ENCODE measurements at regions not wholly inside any gene's neighbourhood (a gene's known extent, or its start where the extent isn't known, plus 50 kb on each side); places are given as distances from the start of the nearest gene placed in this dataset.
A peak's percentile ranks its signal among the peaks of the same experiment; 100 is the strongest.

GRCh38 chr2:43127208-43127940, 99.0 kb downstream of the ZFP36L2 start:
- Mint-ChIP-seq H3K36me3 (ENCODE audit: low read depth) (no peaks in the 10 kb centered on the region), H3K4me3 (no peak overlapping the region), H3K27me3 (no peaks in the 10 kb centered on the region), H3K9me3 (no peaks in the 10 kb centered on the region), H3K4me1 (ENCODE audit: low read depth) (peaks cover 80% of the 10 kb centered on the region), H3K27ac (no peak overlapping the region)

- Mint-ChIP-seq H3K9me3 (no peaks in the 10 kb centered on the region), H3K27me3 (no peaks in the 10 kb centered on the region), H3K4me1 (ENCODE audit: low read depth) (peaks cover 74% of the 10 kb centered on the region), H3K27ac (no peak overlapping the region), H3K4me3 (no peak overlapping the region), H3K36me3 (ENCODE audit: low read depth) (no peaks in the 10 kb centered on the region)
These were observed 99.6 kb downstream of the ZFP36L2 start for GRCh38 chr2:43126817-43127207.

DNA sequence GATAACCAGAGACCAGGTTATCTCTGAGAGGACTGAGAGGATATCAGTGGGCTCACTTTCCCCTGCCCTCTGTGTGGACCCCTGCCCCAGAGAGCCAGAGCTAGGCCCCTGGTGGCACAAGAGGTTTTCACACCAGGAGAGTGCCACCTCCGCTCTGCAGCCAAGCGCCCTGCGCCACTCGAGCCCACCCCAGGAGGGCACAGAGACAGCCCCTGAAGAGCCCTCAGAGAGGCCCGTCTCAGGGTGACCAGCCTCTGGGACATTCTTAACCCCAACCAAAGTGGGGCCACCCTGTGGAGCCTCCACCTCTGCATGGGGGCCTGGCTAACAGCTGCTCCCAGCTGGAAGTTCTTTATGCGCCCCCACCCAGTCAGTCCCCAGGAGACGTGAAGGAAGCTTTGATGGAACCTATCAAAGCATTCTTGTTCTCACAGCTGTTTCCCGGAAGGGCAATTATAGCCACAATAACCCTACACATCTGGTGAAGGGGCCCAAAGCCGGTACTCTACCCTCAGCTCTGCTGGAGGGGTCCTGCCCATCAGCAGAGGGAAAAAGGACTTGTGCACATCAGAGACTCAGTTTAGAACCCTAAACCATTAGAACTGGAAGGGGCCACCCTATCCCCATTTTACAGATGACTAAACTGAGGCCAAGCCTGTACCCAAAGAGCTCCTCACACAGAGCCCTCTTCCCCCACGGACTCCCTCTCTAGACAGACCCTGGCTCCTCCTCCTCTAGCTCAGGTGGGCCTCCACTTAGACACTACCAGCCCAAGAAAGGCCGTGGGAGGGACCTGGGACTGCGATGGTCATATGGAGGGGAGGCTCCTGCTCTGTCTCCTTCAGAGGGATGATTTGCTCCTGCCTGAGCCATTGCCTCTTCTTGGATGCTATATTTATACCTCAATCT, 101.1 kb downstream of the ZFP36L2 start:
- no peaks in the 10 kb centered on the region for H3K27me3 Mint-ChIP-seq
- no peaks in the 10 kb centered on the region for H3K36me3 Mint-ChIP-seq (ENCODE audit: low read depth)
- no peak overlapping the region for H3K4me3 Mint-ChIP-seq
- no peaks in the 10 kb centered on the region for H3K9me3 Mint-ChIP-seq
- H3K27ac Mint-ChIP-seq: no peak overlapping the region
- H3K4me1 Mint-ChIP-seq (ENCODE audit: low read depth): peaks cover 59% of the 10 kb centered on the region

DNA sequence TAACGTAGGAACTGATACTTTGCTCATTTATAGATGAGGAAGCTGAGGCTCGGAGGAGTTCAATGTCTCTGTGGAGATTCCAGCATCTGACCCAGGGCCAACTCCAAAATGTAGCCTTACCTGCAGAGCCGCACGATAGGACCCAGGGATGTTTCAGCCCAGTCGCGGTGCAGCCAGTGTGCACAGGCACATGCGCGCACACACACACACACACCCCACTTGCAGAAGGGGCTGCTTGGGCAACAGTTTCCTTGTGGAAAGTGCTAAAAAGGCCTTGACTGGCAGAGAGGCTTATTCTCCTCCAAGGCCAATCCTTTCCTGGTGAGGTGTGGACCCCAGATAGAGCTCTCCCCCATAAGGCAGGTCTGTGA, 101.7 kb downstream of the ZFP36L2 start:
- peaks cover 3% of the 10 kb centered on the region for H3K36me3 Mint-ChIP-seq (ENCODE audit: low read depth)
- H3K4me3 Mint-ChIP-seq: no peak overlapping the region
- no peak overlapping the region for H3K27ac Mint-ChIP-seq
- H3K4me1 Mint-ChIP-seq (ENCODE audit: low read depth): peaks cover 53% of the 10 kb centered on the region
- H3K9me3 Mint-ChIP-seq: peaks cover 2% of the 10 kb centered on the region
- H3K27me3 Mint-ChIP-seq: no peaks in the 10 kb centered on the region

GRCh38 chr2:43123981-43124686, 102.3 kb downstream of the ZFP36L2 start:
- Mint-ChIP-seq H3K4me3 (no peak overlapping the region), H3K4me1 (ENCODE audit: low read depth) (peaks cover 47% of the 10 kb centered on the region), H3K9me3 (peaks cover 7% of the 10 kb centered on the region), H3K27ac (peak overlapping the region; percentile 12), H3K36me3 (ENCODE audit: low read depth) (peaks cover 8% of the 10 kb centered on the region), H3K27me3 (no peaks in the 10 kb centered on the region)

GRCh38 chr2:43123486-43123885, 102.9 kb downstream of the ZFP36L2 start:
- Mint-ChIP-seq H3K27me3 (no peaks in the 10 kb centered on the region), H3K27ac (no peak overlapping the region), H3K4me1 (ENCODE audit: low read depth) (peaks cover 41% of the 10 kb centered on the region), H3K4me3 (no peak overlapping the region), H3K36me3 (ENCODE audit: low read depth) (peaks cover 15% of the 10 kb centered on the region), H3K9me3 (peaks cover 14% of the 10 kb centered on the region)

- Mint-ChIP-seq H3K36me3 (ENCODE audit: low read depth) (peaks cover 15% of the 10 kb centered on the region), H3K27me3 (no peaks in the 10 kb centered on the region), H3K9me3 (peaks cover 16% of the 10 kb centered on the region), H3K4me1 (ENCODE audit: low read depth) (peaks cover 36% of the 10 kb centered on the region), H3K4me3 (no peak overlapping the region), H3K27ac (no peak overlapping the region)
These were observed 103.4 kb downstream of the ZFP36L2 start for GRCh38 chr2:43123028-43123427.

- Mint-ChIP-seq H3K4me1 (ENCODE audit: low read depth) (peaks cover 27% of the 10 kb centered on the region), H3K27me3 (no peaks in the 10 kb centered on the region), H3K36me3 (ENCODE audit: low read depth) (peaks cover 15% of the 10 kb centered on the region), H3K4me3 (no peak overlapping the region), H3K27ac (no peak overlapping the region), H3K9me3 (peaks cover 20% of the 10 kb centered on the region)
These were observed 104.7 kb downstream of the ZFP36L2 start for GRCh38 chr2:43121580-43122314.

GRCh38 chr2:43119303-43119702, 107.1 kb downstream of the ZFP36L2 start:
- Mint-ChIP-seq H3K27ac (no peak overlapping the region), H3K4me1 (ENCODE audit: low read depth) (peaks cover 15% of the 10 kb centered on the region), H3K4me3 (no peak overlapping the region), H3K9me3 (peaks cover 20% of the 10 kb centered on the region), H3K27me3 (no peaks in the 10 kb centered on the region), H3K36me3 (ENCODE audit: low read depth) (peaks cover 15% of the 10 kb centered on the region)

GRCh38 chr2:43117521-43118143, 108.8 kb downstream of the ZFP36L2 start:
- no peak overlapping the region for H3K27ac Mint-ChIP-seq
- peaks cover 20% of the 10 kb centered on the region for H3K9me3 Mint-ChIP-seq
- H3K36me3 Mint-ChIP-seq (ENCODE audit: low read depth): peaks cover 15% of the 10 kb centered on the region
- peaks cover 6% of the 10 kb centered on the region for H3K4me1 Mint-ChIP-seq (ENCODE audit: low read depth)
- H3K27me3 Mint-ChIP-seq: no peaks in the 10 kb centered on the region
- no peak overlapping the region for H3K4me3 Mint-ChIP-seq

DNA sequence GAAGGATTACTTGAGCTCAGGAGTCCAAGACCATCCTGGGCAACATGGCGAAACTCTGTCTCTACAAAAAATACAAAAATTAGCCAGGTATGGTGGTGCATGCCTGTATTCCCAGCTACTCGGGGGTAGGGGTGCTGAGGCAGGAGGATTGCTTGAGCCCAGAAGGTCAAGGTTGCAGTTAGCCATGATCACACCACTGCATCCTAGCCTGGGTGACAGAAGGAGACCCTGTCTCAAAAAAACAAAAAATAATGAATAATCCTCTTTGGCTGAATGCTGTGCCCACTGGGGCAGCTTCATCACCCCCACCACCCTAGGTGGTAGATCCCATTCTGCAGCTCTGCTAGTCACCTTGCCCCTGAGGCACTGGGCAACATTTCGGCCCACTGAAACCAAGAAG, 109.4 kb downstream of the ZFP36L2 start:
- Mint-ChIP-seq H3K27ac (no peak overlapping the region), H3K4me1 (ENCODE audit: low read depth) (peaks cover 6% of the 10 kb centered on the region), H3K27me3 (no peaks in the 10 kb centered on the region), H3K9me3 (peaks cover 20% of the 10 kb centered on the region), H3K4me3 (no peak overlapping the region), H3K36me3 (ENCODE audit: low read depth) (peaks cover 15% of the 10 kb centered on the region)

GRCh38 chr2:43115881-43116280, 110.5 kb downstream of the ZFP36L2 start:
- Mint-ChIP-seq H3K4me3 (no peak overlapping the region), H3K27me3 (no peaks in the 10 kb centered on the region), H3K4me1 (ENCODE audit: low read depth) (peaks cover 6% of the 10 kb centered on the region), H3K9me3 (peaks cover 20% of the 10 kb centered on the region), H3K36me3 (ENCODE audit: low read depth) (peaks cover 15% of the 10 kb centered on the region), H3K27ac (no peak overlapping the region)

GRCh38 chr2:43114210-43114609, 112.2 kb downstream of the ZFP36L2 start:
- peaks cover 12% of the 10 kb centered on the region for H3K4me1 Mint-ChIP-seq (ENCODE audit: low read depth)

More at GRCh38 chr2:43114210-43114609, 112.2 kb downstream of the ZFP36L2 start:
- Mint-ChIP-seq H3K4me3 (no peak overlapping the region), H3K27me3 (no peaks in the 10 kb centered on the region), H3K9me3 (peaks cover 13% of the 10 kb centered on the region), H3K27ac (no peak overlapping the region), H3K36me3 (ENCODE audit: low read depth) (peaks cover 8% of the 10 kb centered on the region)
